Loucy (cell line): ENCODE measurements at regions not wholly inside any gene's neighbourhood (a gene's known extent, or its start where the extent isn't known, plus 50 kb on each side); places are given as distances from the start of the nearest gene placed in this dataset.

Experiments
- H2AFZ ChIP-seq: fragments of 200-600 bp; sonication (generic); 2 replicates; pipeline ENCODE4 v1.6.0; 2016; ENCODE audit warnings: antibody characterized with exemption, mild to moderate bottlenecking, low read length, moderate library complexity
- H3F3A ChIP-seq: fragments of 200-600 bp; 2 replicates; pipeline ENCODE4 v1.6.0; 2016; ENCODE audit warnings: antibody characterized with exemption, low read depth, mild to moderate bottlenecking
- H3K27me3 ChIP-seq: fragments of 200-600 bp; sonication (generic); 2 replicates; pipeline ENCODE4 v1.6.1; 2014; ENCODE audit warnings: low read length, mild to moderate bottlenecking; ENCODE audit not compliant: insufficient read depth, poor library complexity, severe bottlenecking
- H3K36me3 ChIP-seq: fragments of 200-600 bp; sonication (generic); 2 replicates; pipeline ENCODE4 v1.6.1; 2016; ENCODE audit warnings: low read length; ENCODE audit not compliant: insufficient read depth
- H3K4me1 ChIP-seq: fragments of 200-600 bp; sonication (generic); 2 replicates; pipeline ENCODE4 v1.5.1; 2014; ENCODE audit warnings: low read length, mild to moderate bottlenecking; ENCODE audit not compliant: insufficient read depth, poor library complexity, severe bottlenecking
- H3K4me2 ChIP-seq: fragments of 200-600 bp; sonication (generic); 2 replicates; pipeline ENCODE4 v1.6.0; 2014; ENCODE audit warnings: antibody characterized with exemption, low read length, low read depth, mild to moderate bottlenecking; ENCODE audit not compliant: poor library complexity, severe bottlenecking
- H3K4me3 ChIP-seq: fragments of 200-600 bp; sonication (generic); 2 replicates; pipeline ENCODE4 v1.5.1; 2014; ENCODE audit warnings: low read length, mild to moderate bottlenecking, mixed read lengths; ENCODE audit not compliant: poor library complexity, severe bottlenecking
- H3K79me2 ChIP-seq: fragments of 200-600 bp; sonication (generic); 2 replicates; pipeline ENCODE4 v1.6.1; 2014; ENCODE audit warnings: low read length; ENCODE audit not compliant: insufficient read depth
- H3K9ac ChIP-seq: fragments of 200-600 bp; sonication (generic); 2 replicates; pipeline ENCODE4 v1.6.0; 2014; ENCODE audit warnings: mild to moderate bottlenecking, low read depth, low read length, moderate library complexity; ENCODE audit not compliant: poor library complexity, severe bottlenecking
- H3K9me2 ChIP-seq: fragments of 200-600 bp; sonication (generic); replicated peaks from 2 replicates; pipeline ENCODE4 v1.6.1; 2016; ENCODE audit warnings: low read depth, low read length, mixed read lengths
- H3K9me3 ChIP-seq: fragments of 200-600 bp; sonication (generic); 2 replicates; pipeline ENCODE4 v1.6.1; 2014; ENCODE audit warnings: mild to moderate bottlenecking, antibody characterized with exemption, low read length, low read depth; ENCODE audit not compliant: insufficient read depth
- H4K20me1 ChIP-seq: fragments of 200-600 bp; sonication (generic); 2 replicates; pipeline ENCODE4 v1.6.0; 2014; ENCODE audit warnings: antibody characterized with exemption, low read length, mild to moderate bottlenecking; ENCODE audit not compliant: insufficient read depth, poor library complexity, severe bottlenecking
- EZH2phosphoT487 ChIP-seq: fragments of 200-600 bp; IDR thresholded peaks from 2 replicates; pipeline ENCODE4 v1.6.1; 2018; ENCODE audit warnings: antibody characterized with exemption, mild to moderate bottlenecking, moderate library complexity, borderline replicate concordance
- TF ChIP-seq, protein P1 (sequence below): fragments of 200-600 bp; sonication (generic); conservative IDR thresholded peaks from 2 replicates; pipeline ENCODE4 v1.5.1; 2014; ENCODE audit warnings: mild to moderate bottlenecking, antibody characterized with exemption, low read length

DNA sequence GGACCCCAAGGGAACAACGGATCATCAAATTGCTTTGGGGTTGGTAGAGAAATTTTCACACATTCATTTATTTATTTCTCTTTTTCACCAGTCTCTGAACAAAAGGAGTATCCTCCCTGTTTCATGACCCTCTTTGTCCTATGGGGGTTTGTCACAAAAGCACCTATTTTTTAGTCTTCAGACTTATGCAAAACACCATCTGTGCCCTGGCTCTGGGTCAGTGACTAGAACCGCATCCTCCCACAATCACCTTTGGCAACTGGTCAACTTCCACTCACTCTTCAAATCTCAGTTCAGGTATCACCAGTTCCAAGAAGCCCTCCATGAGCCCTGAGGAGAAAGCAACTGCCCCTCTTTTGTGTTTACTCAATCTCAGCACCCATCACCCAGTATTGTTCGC lies 395.7 kb downstream of the CDK5RAP2 start:
- no peaks in the 10 kb centered on the region for H3K79me2 ChIP-seq
- no peak overlapping the region for H3K9ac ChIP-seq
- no peaks in the 10 kb centered on the region for H3K4me1 ChIP-seq
- H4K20me1 ChIP-seq, result no peaks in the 10 kb centered on the region
- TF ChIP-seq, protein P1, sequence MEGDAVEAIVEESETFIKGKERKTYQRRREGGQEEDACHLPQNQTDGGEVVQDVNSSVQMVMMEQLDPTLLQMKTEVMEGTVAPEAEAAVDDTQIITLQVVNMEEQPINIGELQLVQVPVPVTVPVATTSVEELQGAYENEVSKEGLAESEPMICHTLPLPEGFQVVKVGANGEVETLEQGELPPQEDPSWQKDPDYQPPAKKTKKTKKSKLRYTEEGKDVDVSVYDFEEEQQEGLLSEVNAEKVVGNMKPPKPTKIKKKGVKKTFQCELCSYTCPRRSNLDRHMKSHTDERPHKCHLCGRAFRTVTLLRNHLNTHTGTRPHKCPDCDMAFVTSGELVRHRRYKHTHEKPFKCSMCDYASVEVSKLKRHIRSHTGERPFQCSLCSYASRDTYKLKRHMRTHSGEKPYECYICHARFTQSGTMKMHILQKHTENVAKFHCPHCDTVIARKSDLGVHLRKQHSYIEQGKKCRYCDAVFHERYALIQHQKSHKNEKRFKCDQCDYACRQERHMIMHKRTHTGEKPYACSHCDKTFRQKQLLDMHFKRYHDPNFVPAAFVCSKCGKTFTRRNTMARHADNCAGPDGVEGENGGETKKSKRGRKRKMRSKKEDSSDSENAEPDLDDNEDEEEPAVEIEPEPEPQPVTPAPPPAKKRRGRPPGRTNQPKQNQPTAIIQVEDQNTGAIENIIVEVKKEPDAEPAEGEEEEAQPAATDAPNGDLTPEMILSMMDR, result no peak
- TF ChIP-seq EZH2phosphoT487, result no peak
- no peaks in the 10 kb centered on the region for H3K27me3 ChIP-seq
- H2AFZ ChIP-seq, result no peak overlapping the region
- H3K9me3 ChIP-seq, result no peaks in the 10 kb centered on the region
- no peak overlapping the region for H3K4me2 ChIP-seq
- no peaks in the 10 kb centered on the region for H3K36me3 ChIP-seq
- H3K9me2 ChIP-seq, result no peaks in the 10 kb centered on the region
- no peak overlapping the region for H3K4me3 ChIP-seq
- no peaks in the 10 kb centered on the region for H3F3A ChIP-seq

DNA sequence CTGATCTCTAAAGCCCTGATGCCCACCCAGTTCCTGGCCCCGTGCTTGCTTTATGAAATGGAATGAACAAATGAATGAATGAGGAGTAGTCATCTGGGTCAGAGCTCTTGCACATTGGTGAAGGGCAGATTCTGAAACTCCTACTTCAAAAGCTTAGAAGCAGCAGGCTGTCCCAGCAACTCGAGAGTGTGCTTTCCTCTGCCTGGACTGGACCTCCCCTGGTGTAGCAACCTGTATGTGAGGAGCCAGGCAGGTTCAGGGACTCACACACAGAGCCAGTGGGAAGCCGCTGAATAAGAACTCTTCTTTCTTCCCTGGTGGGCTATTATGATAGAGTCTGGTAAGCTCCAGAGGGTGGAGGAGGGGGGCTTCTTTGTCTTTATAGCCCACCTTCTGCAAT lies 396.4 kb downstream of the CDK5RAP2 start:
- H2AFZ ChIP-seq, result no peak overlapping the region
- no peaks in the 10 kb centered on the region for H3K79me2 ChIP-seq
- no peaks in the 10 kb centered on the region for H3K36me3 ChIP-seq
- no peaks in the 10 kb centered on the region for H3K27me3 ChIP-seq
- TF ChIP-seq, protein P1, result no peak
- no peak for TF ChIP-seq EZH2phosphoT487
- no peak overlapping the region for H3K4me2 ChIP-seq
- no peak overlapping the region for H3K4me3 ChIP-seq
- no peaks in the 10 kb centered on the region for H3K9me2 ChIP-seq
- H3K4me1 ChIP-seq, result no peaks in the 10 kb centered on the region
- no peak overlapping the region for H3K9ac ChIP-seq
- H3K9me3 ChIP-seq, result no peaks in the 10 kb centered on the region
- no peaks in the 10 kb centered on the region for H4K20me1 ChIP-seq
- H3F3A ChIP-seq, result no peaks in the 10 kb centered on the region

DNA sequence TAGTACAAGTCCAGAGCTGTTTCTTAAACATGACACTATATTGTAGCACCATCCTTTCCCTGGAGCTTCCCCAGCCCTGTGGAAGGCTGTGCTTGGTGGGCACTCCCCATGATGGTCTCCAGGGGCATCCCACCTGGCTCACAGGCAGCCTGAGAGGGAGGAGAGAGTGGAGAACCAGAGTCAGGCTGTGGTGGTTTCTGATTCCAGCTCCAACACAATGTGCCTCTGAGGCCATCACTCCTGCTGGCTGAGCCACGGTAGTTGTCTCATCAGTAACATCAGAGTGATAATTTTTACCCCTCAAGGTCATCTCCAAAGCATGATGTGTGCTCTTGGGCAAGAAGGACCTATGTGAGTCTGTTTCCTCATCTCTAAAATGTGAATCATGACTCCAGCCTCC lies 398.0 kb downstream of the CDK5RAP2 start:
- H2AFZ ChIP-seq, result no peak overlapping the region
- H3K36me3 ChIP-seq, result no peaks in the 10 kb centered on the region
- TF ChIP-seq, protein P1, result no peak
- TF ChIP-seq EZH2phosphoT487, result no peak

More for the DNA sequence above, 398.0 kb downstream of the CDK5RAP2 start:
- Histone ChIP-seq H3K79me2 (no peaks in the 10 kb centered on the region), H3K9ac (no peak overlapping the region), H3K4me3 (no peak overlapping the region), H4K20me1 (no peaks in the 10 kb centered on the region), H3K9me2 (no peaks in the 10 kb centered on the region), H3K9me3 (no peaks in the 10 kb centered on the region), H3K27me3 (no peaks in the 10 kb centered on the region), H3K4me1 (no peaks in the 10 kb centered on the region), H3F3A (no peaks in the 10 kb centered on the region), H3K4me2 (no peak overlapping the region)
